Endodermal cell (in vitro differentiated cells): ENCODE measurements at regions not wholly inside any gene's neighbourhood (a gene's known extent, or its start where the extent isn't known, plus 50 kb on each side); places are given as distances from the start of the nearest gene placed in this dataset.

ENCODE experiments used
- DNase-seq: peaks from one replicate; pipeline ENCODE4 v3.0.0-alpha.2; 2017
- H3K27ac ChIP-seq: 2 replicates; pipeline ENCODE4 v1.5.1; 2013; ENCODE audit warnings: mild to moderate bottlenecking, low read depth, low read length, moderate library complexity
- H3K27me3 ChIP-seq: 2 replicates; pipeline ENCODE4 v1.6.1; 2013; ENCODE audit warnings: mild to moderate bottlenecking, low read length, moderate library complexity; ENCODE audit not compliant: insufficient read depth, control insufficient read depth, poor library complexity, severe bottlenecking
- H3K36me3 ChIP-seq: 2 replicates; pipeline ENCODE4 v1.7.0; 2013; ENCODE audit warnings: mild to moderate bottlenecking, low read length, moderate library complexity; ENCODE audit not compliant: control insufficient read depth, insufficient read depth
- H3K4me1 ChIP-seq: one replicate; pipeline ENCODE4 v1.7.0; 2013; ENCODE audit warnings: low read length; ENCODE audit not compliant: control insufficient read depth, insufficient read depth
- H3K4me3 ChIP-seq: 2 replicates; pipeline ENCODE4 v1.5.1; 2013; ENCODE audit warnings: mild to moderate bottlenecking, low read length, moderate library complexity
- H3K9ac ChIP-seq: 2 replicates; pipeline ENCODE4 v1.6.1; 2013; ENCODE audit warnings: mild to moderate bottlenecking, low read length, moderate library complexity; ENCODE audit not compliant: poor library complexity, severe bottlenecking; ENCODE audit errors: extremely low read depth
- H3K9me3 ChIP-seq: 2 replicates; pipeline ENCODE4 v1.6.1; 2013; ENCODE audit warnings: mild to moderate bottlenecking, low read length, moderate library complexity; ENCODE audit not compliant: control insufficient read depth
- H3K27ac Mint-ChIP-seq: 2 replicates; pipeline ENCODE4 v1.8.0; 2020; ENCODE audit warnings: mixed read lengths
- H3K27me3 Mint-ChIP-seq: 2 replicates; pipeline ENCODE4 v1.8.0; 2021; ENCODE audit warnings: mild to moderate bottlenecking, mixed read lengths; ENCODE audit not compliant: insufficient read depth
- H3K36me3 Mint-ChIP-seq: 2 replicates; pipeline ENCODE4 v1.8.0; 2020; ENCODE audit warnings: low read depth, mixed read lengths
- H3K4me1 Mint-ChIP-seq: 2 replicates; pipeline ENCODE4 v1.8.0; 2020; ENCODE audit warnings: mixed read lengths
- H3K4me3 Mint-ChIP-seq: 2 replicates; pipeline ENCODE4 v1.8.0; 2020; ENCODE audit warnings: mild to moderate bottlenecking, moderate library complexity, mixed read lengths
- H3K9me3 Mint-ChIP-seq: 2 replicates; pipeline ENCODE4 v1.8.0; 2020; ENCODE audit warnings: mild to moderate bottlenecking, mixed read lengths
- CTCF ChIP-seq: fragments of 200-600 bp; sonication (generic); conservative IDR thresholded peaks from 2 replicates; pipeline ENCODE4 v1.5.0; 2021; ENCODE audit warnings: antibody characterized with exemption, mild to moderate bottlenecking
- WGBS, 2 experiments: methylation state at CpG; one replicate each; pipeline versions ENCODE4 v1.1.5 to v1.1.7; 2013; ENCODE audit warnings: missing lambda C conversion rate in 2 of 2, mixed read lengths in 1 of 2; ENCODE audit not compliant: insufficient coverage in 1 of 2, insufficient read length in 1 of 2; 5-methylcytosine and 5-hydroxymethylcytosine counted together

- Mint-ChIP-seq H3K4me3 (no peak overlapping the region), H3K36me3 (peaks cover 6% of the 10 kb centered on the region), H3K9me3 (peaks cover 18% of the 10 kb centered on the region), H3K4me1 (peaks cover 7% of the 10 kb centered on the region), H3K27me3 (peaks cover 2% of the 10 kb centered on the region), H3K27ac (no peak overlapping the region)
- H3K4me3 ChIP-seq = no peak overlapping the region
- no peaks in the 10 kb centered on the region for H3K27me3 ChIP-seq
- no peak overlapping the region for H3K27ac ChIP-seq
- H3K36me3 ChIP-seq = no peaks in the 10 kb centered on the region
- H3K4me1 ChIP-seq = no peaks in the 10 kb centered on the region
- WGBS, 2 experiments = 79 to 92% methylated on average over 3 to 8 of the region's 8 CpGs
- peaks cover 22% of the 10 kb centered on the region for H3K9me3 ChIP-seq
- DNase-seq = no peak
- no peak overlapping the region for H3K9ac ChIP-seq
- no peak for TF ChIP-seq CTCF
Observed at GRCh38 chr14:84825481-84826251, 704.3 kb upstream of the FLRT2 start.

GRCh38 chr14:84826294-84826693 is 703.6 kb upstream of the FLRT2 start:
- H3K4me3 Mint-ChIP-seq = no peak overlapping the region
- peaks cover 6% of the 10 kb centered on the region for H3K36me3 Mint-ChIP-seq
- H3K27me3 Mint-ChIP-seq = peaks cover 2% of the 10 kb centered on the region
- no peak overlapping the region for H3K4me3 ChIP-seq
- peaks cover 18% of the 10 kb centered on the region for H3K9me3 Mint-ChIP-seq
- no peak overlapping the region for H3K27ac ChIP-seq
- H3K9me3 ChIP-seq = peaks cover 21% of the 10 kb centered on the region
- no peaks in the 10 kb centered on the region for H3K27me3 ChIP-seq
- no peaks in the 10 kb centered on the region for H3K36me3 ChIP-seq
- no peak overlapping the region for H3K27ac Mint-ChIP-seq
- peaks cover 7% of the 10 kb centered on the region for H3K4me1 Mint-ChIP-seq
- no peaks in the 10 kb centered on the region for H3K4me1 ChIP-seq
- no peak for TF ChIP-seq CTCF
- H3K9ac ChIP-seq = no peak overlapping the region
- 83 to 87% methylated on average over 1 to 2 of the region's 2 CpGs for WGBS, 2 experiments
- no peak for DNase-seq

- no peak overlapping the region for H3K4me3 ChIP-seq
- H3K9ac ChIP-seq = no peak overlapping the region
- no peak for DNase-seq
- H3K4me1 ChIP-seq = no peaks in the 10 kb centered on the region
- Mint-ChIP-seq H3K27me3 (no peaks in the 10 kb centered on the region), H3K4me3 (no peak overlapping the region), H3K9me3 (no peaks in the 10 kb centered on the region), H3K36me3 (no peaks in the 10 kb centered on the region), H3K4me1 (no peaks in the 10 kb centered on the region), H3K27ac (no peak overlapping the region)
- H3K36me3 ChIP-seq = no peaks in the 10 kb centered on the region
- no peak overlapping the region for H3K27ac ChIP-seq
- H3K9me3 ChIP-seq = no peaks in the 10 kb centered on the region
- no peaks in the 10 kb centered on the region for H3K27me3 ChIP-seq
- TF ChIP-seq CTCF = no peak
Observed at GRCh38 chr14:84850595-84850994, 679.3 kb upstream of the FLRT2 start.
